IMR-90 (cell line): ENCODE measurements at regions not wholly inside any gene's neighbourhood (a gene's known extent, or its start where the extent isn't known, plus 50 kb on each side); places are given as distances from the start of the nearest gene placed in this dataset.

Experiments used
- ATAC-seq: fragments of 200-7000 bp; cut with Tn5 transposase; 2 replicates; pipeline ENCODE4 v1.9.1; 2020; ENCODE audit warnings: low read depth, mild to moderate bottlenecking, moderate library complexity
- BruUV-seq: library from RNA; stranded (reverse); fragments of 400-500 nt; replicated peaks from 2 replicates; lab custom pipeline; 2021; lab: Mats Ljungman, UMichigan
- CTCF ChIA-PET: fragments of 300-600 bp; formaldehyde crosslinking; extraction: SDS; loops from one replicate; lab custom pipeline; 2021; ENCODE audit warnings: antibody characterized with exemption; lab: Yijun Ruan, JAX
- POLR2A ChIA-PET: fragments of 300-600 bp; sonication (Branson Sonifier 250); formaldehyde crosslinking; loops from one replicate; lab custom pipeline; 2022; ENCODE audit warnings: antibody characterized with exemption; ENCODE audit not compliant: unreplicated experiment; lab: Charles Lee
- DNase-seq: peaks from one replicate; pipeline ENCODE4 v3.0.0; 2013
- H2AFZ ChIP-seq: replicated peaks from 2 replicates; pipeline ENCODE3; 2013; ENCODE audit warnings: low read length, mild to moderate bottlenecking; ENCODE audit not compliant: poor library complexity
- H2AK5ac ChIP-seq: 2 replicates; pipeline ENCODE4 v1.6.1; 2013; ENCODE audit warnings: low read depth, low read length, inconsistent platforms
- H2AK9ac ChIP-seq: replicated peaks from 2 replicates; pipeline ENCODE3; 2013; ENCODE audit warnings: mild to moderate bottlenecking, low read depth, low read length, moderate library complexity; ENCODE audit not compliant: poor library complexity
- H2BK120ac ChIP-seq: 2 replicates; pipeline ENCODE4 v1.6.1; 2013; ENCODE audit warnings: low read depth, low read length, inconsistent platforms
- H2BK15ac ChIP-seq: 3 replicates; pipeline ENCODE4 v1.6.1; 2013; ENCODE audit warnings: low read depth, low read length, inconsistent platforms
- H2BK20ac ChIP-seq: 2 replicates; pipeline ENCODE4 v1.6.1; 2013; ENCODE audit warnings: low read depth, mild to moderate bottlenecking, inconsistent platforms, low read length, moderate library complexity
- H2BK5ac ChIP-seq: 2 replicates; pipeline ENCODE4 v1.6.1; 2013; ENCODE audit warnings: mild to moderate bottlenecking, low read depth, low read length, inconsistent platforms; ENCODE audit not compliant: poor library complexity, severe bottlenecking
- H3K14ac ChIP-seq: replicated peaks from 2 replicates; pipeline ENCODE4 v1.6.1; 2013; ENCODE audit warnings: low read depth, low read length, inconsistent platforms
- H3K18ac ChIP-seq: 2 replicates; pipeline ENCODE4 v1.6.1; 2013; ENCODE audit warnings: low read depth, low read length, control low read depth
- H3K23ac ChIP-seq: 2 replicates; pipeline ENCODE4 v1.6.1; 2013; ENCODE audit warnings: low read depth, low read length, inconsistent platforms
- H3K27ac ChIP-seq: 2 replicates; pipeline ENCODE4 v1.5.1; 2013; ENCODE audit warnings: mild to moderate bottlenecking, control low read depth, low read length; ENCODE audit not compliant: insufficient read depth
- H3K27me3 ChIP-seq: 2 replicates; pipeline ENCODE4 v1.6.1; 2013; ENCODE audit warnings: low read length; ENCODE audit not compliant: control insufficient read depth, insufficient read depth
- H3K36me3 ChIP-seq: 2 replicates; pipeline ENCODE4 v1.6.1; 2013; ENCODE audit warnings: low read length, mixed read lengths; ENCODE audit not compliant: control insufficient read depth, insufficient read depth
- H3K4ac ChIP-seq: 2 replicates; pipeline ENCODE4 v1.6.1; 2013; ENCODE audit warnings: low read depth, low read length, inconsistent platforms
- H3K4me1 ChIP-seq: 2 replicates; pipeline ENCODE4 v1.6.1; 2013; ENCODE audit warnings: low read length, mixed read lengths; ENCODE audit not compliant: control insufficient read depth, insufficient read depth
- H3K4me2 ChIP-seq: 2 replicates; pipeline ENCODE4 v1.6.1; 2013; ENCODE audit warnings: low read depth, mild to moderate bottlenecking, control low read depth, low read length, moderate library complexity
- H3K4me3 ChIP-seq: 2 replicates; pipeline ENCODE4 v1.5.1; 2013; ENCODE audit warnings: low read depth, mild to moderate bottlenecking, control low read depth, low read length, moderate library complexity; ENCODE audit not compliant: insufficient read depth
- H3K56ac ChIP-seq: 2 replicates; pipeline ENCODE4 v1.6.1; 2013; ENCODE audit warnings: low read length, inconsistent platforms; ENCODE audit not compliant: insufficient read depth; ENCODE audit errors: extremely low read depth
- H3K79me1 ChIP-seq, 2 experiments: 2 replicates each; pipeline ENCODE4 v1.6.1; 2013; ENCODE audit warnings: low read length in 2 of 2, inconsistent platforms in 1 of 2, low read depth in 1 of 2
- H3K9ac ChIP-seq: 2 replicates; pipeline ENCODE4 v1.6.1; 2013; ENCODE audit warnings: low read depth, low read length, control low read depth
- H3K9me1 ChIP-seq: 2 replicates; pipeline ENCODE4 v1.6.1; 2013; ENCODE audit warnings: low read length, inconsistent platforms; ENCODE audit not compliant: insufficient read depth
- H3K9me3 ChIP-seq: 2 replicates; pipeline ENCODE4 v1.6.1; 2013; ENCODE audit warnings: low read length; ENCODE audit not compliant: control insufficient read depth, insufficient read depth
- H4K20me1 ChIP-seq: 2 replicates; pipeline ENCODE4 v1.6.1; 2013; ENCODE audit warnings: low read length, inconsistent platforms; ENCODE audit not compliant: insufficient read depth
- H4K5ac ChIP-seq: 2 replicates; pipeline ENCODE4 v1.6.1; 2013; ENCODE audit warnings: mild to moderate bottlenecking, low read depth, low read length, control low read depth
- H4K8ac ChIP-seq, 2 experiments: 2 replicates each; pipeline ENCODE4 v1.6.1; 2013; ENCODE audit warnings: low read depth in 2 of 2, low read length in 2 of 2, control low read depth in 1 of 2, inconsistent platforms in 1 of 2
- H4K91ac ChIP-seq: 2 replicates; pipeline ENCODE4 v1.6.1; 2013; ENCODE audit warnings: low read depth, low read length, inconsistent platforms; ENCODE audit not compliant: insufficient read depth
- CHD1 ChIP-seq: IDR thresholded peaks from 2 replicates; pipeline ENCODE4 v1.6.1; 2012; ENCODE audit warnings: low read depth, low read length, improper control_type of control experiment
- MAFK ChIP-seq: IDR thresholded peaks from 2 replicates; pipeline ENCODE4 v1.6.1; 2012; ENCODE audit warnings: low read depth, low read length, improper control_type of control experiment
- POLR2A ChIP-seq: IDR thresholded peaks from 2 replicates; pipeline ENCODE4 v1.6.1; 2012; ENCODE audit warnings: mild to moderate bottlenecking, low read depth, low read length
- RAD21 ChIP-seq: IDR thresholded peaks from 2 replicates; pipeline ENCODE4 v1.6.1; 2012; ENCODE audit warnings: low read length, improper control_type of control experiment
- WGBS, 2 experiments: methylation state at CpG; one replicate each; pipeline versions ENCODE4 v1.1.5 to v1.1.7; 2013; ENCODE audit warnings: missing lambda C conversion rate in 2 of 2; ENCODE audit not compliant: insufficient read length in 1 of 2; ENCODE audit errors: extremely low coverage in 2 of 2; 5-methylcytosine and 5-hydroxymethylcytosine counted together
- dilution Hi-C: fragments of 300-500 bp; cut with HindIII; formaldehyde crosslinking; loops from one replicate; pipeline ENCODE4 v1.14.3; 2018; ENCODE audit warnings: low sequenced_read_pairs; ENCODE audit not compliant: unreplicated experiment
- in situ Hi-C: fragments of 300-500 bp; cut with MboI; formaldehyde crosslinking; loops from 3 replicates; pipeline ENCODE4 v1.14.3; 2019; ENCODE audit warnings: low sequenced_read_pairs, inconsistent platforms, mixed read lengths
- intact Hi-C: fragments of 100-400 bp; cut with micrococcal nuclease; formaldehyde crosslinking; loops from 2 replicates; pipeline ENCODE4 v1.10.0; 2022
- TF ChIP-seq, protein P1 (sequence below): fragments of 150-350 bp; IDR thresholded peaks from 2 replicates; pipeline ENCODE4 v1.6.1; 2017; ENCODE audit warnings: mild to moderate bottlenecking, antibody characterized with exemption, low read length, low read depth
- TF ChIP-seq, protein P2 (sequence below): fragments of 150-350 bp; IDR thresholded peaks from 2 replicates; pipeline ENCODE4 v1.6.1; 2016; ENCODE audit warnings: low read depth, mild to moderate bottlenecking, low read length, moderate library complexity, borderline replicate concordance

DNA sequence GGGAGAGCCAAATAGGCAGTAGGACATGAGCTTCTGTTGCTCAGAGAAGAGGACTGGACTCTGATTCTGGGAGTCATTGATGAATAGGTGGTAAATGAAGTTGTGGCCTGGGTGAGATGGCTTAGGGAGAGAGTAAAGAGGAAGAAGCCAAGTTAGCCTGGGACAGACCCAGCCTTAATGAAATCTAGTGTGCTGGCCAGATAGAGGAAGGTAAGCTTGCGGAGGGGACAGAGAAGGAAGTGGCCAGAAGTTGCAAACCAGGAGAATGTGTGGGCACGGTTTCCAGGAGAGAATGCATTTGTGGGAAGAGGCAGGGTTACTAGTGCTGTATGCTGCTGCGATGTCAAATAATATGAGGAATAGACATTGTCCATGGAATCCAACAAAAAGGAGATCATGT is 83.3 kb upstream of the OLFM4 start:
- no peak overlapping the region for H4K91ac ChIP-seq
- H2BK120ac ChIP-seq = no peak overlapping the region
- intact Hi-C loops = no loop called here
- TF ChIP-seq POLR2A (no peak), RAD21 (no peak), MAFK (no peak), CHD1 (no peak)
- TF ChIP-seq, protein P1, sequence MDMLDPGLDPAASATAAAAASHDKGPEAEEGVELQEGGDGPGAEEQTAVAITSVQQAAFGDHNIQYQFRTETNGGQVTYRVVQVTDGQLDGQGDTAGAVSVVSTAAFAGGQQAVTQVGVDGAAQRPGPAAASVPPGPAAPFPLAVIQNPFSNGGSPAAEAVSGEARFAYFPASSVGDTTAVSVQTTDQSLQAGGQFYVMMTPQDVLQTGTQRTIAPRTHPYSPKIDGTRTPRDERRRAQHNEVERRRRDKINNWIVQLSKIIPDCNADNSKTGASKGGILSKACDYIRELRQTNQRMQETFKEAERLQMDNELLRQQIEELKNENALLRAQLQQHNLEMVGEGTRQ = no peak
- TF ChIP-seq, protein P2, sequence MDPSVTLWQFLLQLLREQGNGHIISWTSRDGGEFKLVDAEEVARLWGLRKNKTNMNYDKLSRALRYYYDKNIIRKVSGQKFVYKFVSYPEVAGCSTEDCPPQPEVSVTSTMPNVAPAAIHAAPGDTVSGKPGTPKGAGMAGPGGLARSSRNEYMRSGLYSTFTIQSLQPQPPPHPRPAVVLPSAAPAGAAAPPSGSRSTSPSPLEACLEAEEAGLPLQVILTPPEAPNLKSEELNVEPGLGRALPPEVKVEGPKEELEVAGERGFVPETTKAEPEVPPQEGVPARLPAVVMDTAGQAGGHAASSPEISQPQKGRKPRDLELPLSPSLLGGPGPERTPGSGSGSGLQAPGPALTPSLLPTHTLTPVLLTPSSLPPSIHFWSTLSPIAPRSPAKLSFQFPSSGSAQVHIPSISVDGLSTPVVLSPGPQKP = no peak
- H4K5ac ChIP-seq = no peak overlapping the region
- dilution Hi-C loops = no loop called here
- no peak overlapping the region for H3K9ac ChIP-seq
- H2AK5ac ChIP-seq = no peak overlapping the region
- no peaks in the 10 kb centered on the region for H3K36me3 ChIP-seq
- H4K20me1 ChIP-seq = no peaks in the 10 kb centered on the region
- 0% methylated on average over 1 of the region's 3 CpGs; no CpG with 5 or more reads in 1 of the 2 experiments for WGBS, 2 experiments
- no peak overlapping the region for H3K4ac ChIP-seq
- no peaks in the 10 kb centered on the region for H3K79me1 ChIP-seq
- no peak overlapping the region for H3K18ac ChIP-seq
- no peak overlapping the region for H3K23ac ChIP-seq
- no peak overlapping the region for H2BK5ac ChIP-seq
- DNase-seq (no peak), ATAC-seq (no peak)
- BruUV-seq = no TSS peak
- H3K56ac ChIP-seq = no peak overlapping the region
- H3K14ac ChIP-seq = no peak overlapping the region
- peaks cover 3% of the 10 kb centered on the region; the same call in 1 of the 2 replicates for H3K9me3 ChIP-seq
- no peaks in the 10 kb centered on the region for H3K9me1 ChIP-seq
- H2BK15ac ChIP-seq = no peak overlapping the region
- no peaks in the 10 kb centered on the region for H3K4me1 ChIP-seq
- no peak overlapping the region for H2AK9ac ChIP-seq
- H3K4me2 ChIP-seq = no peak overlapping the region
- H3K4me3 ChIP-seq = no peak overlapping the region
- no peak overlapping the region for H3K27ac ChIP-seq
- H4K8ac ChIP-seq = no peak overlapping the region
- POLR2A ChIA-PET = no interaction called here
- H3K27me3 ChIP-seq = no peaks in the 10 kb centered on the region
- no peak overlapping the region for H2AFZ ChIP-seq
- CTCF ChIA-PET = no interaction called here
- in situ Hi-C loops = no loop called here
- no peak overlapping the region for H2BK20ac ChIP-seq
